Putamen (tissue), 1 donor: ENCODE measurements at regions not wholly inside any gene's neighbourhood (a gene's known extent, or its start where the extent isn't known, plus 50 kb on each side); places are given as distances from the start of the nearest gene placed in this dataset.
A peak's percentile ranks its signal among the peaks of the same experiment; 100 is the strongest.

Source experiments
- DNase-seq: peaks from one replicate; pipeline ENCODE4 v3.0.0-alpha.2; 2016; ENCODE audit warnings: low spot score

GRCh38 chr1:168455764-168456163 lies 88.0 kb downstream of the XCL2 start:
- DNase-seq: no peak

DNA sequence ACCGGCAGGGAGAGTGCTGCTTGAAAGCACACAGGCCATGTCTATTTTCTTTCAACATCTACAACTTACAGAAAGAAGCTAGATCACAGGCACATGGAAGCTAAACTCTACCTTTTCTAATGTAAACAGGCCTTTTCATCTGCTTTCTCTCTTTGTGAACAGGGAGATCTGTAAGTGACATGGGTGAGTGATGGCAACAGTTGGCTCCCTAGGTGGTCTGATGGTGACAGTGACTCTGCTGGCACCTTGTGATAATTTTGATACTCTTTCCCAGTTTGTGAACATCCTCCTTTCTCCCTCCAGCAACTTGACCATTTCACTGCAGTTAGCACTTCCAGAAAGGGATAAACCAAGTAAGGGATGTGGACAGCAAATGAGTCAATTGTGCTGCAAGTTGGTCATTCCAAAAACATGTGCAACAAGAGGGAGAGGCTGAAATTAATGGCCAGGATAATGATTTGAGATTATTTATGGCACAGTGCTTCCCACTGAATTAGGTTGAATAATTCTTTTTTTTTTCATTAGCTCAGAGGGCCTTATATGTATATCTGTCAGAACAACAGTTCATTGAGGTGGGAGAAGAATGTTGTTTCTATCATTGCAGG lies 89.5 kb downstream of the XCL2 start:
- DNase-seq: no peak

- no peak for DNase-seq
Measured at GRCh38 chr1:168453056-168453455, 90.7 kb downstream of the XCL2 start.

DNA sequence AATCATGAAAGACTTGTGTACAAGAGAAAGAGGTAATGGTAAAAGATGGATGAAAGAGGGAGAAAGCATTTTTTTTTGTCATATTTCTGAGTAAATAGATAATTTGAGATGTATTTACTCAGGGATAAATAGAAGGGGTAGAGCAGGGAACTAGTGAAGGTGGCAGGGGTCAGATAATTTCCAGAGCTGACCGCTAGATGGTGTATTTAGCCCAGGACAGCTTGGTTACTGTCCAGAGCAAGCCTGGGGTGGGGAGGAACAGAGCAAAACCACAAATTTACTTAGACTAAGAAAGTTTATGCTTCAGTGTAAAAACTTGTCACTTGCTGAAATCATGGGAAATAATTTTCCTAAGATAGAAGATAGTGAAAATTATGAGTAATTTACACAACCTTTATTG lies 91.5 kb downstream of the XCL2 start:
- no peak for DNase-seq

- DNase-seq: no peak
Measured at GRCh38 chr1:168447871-168448270, 95.9 kb downstream of the XCL2 start.

- DNase-seq: no peak
Measured at GRCh38 chr1:168446081-168446480, 97.7 kb downstream of the XCL2 start.

DNA sequence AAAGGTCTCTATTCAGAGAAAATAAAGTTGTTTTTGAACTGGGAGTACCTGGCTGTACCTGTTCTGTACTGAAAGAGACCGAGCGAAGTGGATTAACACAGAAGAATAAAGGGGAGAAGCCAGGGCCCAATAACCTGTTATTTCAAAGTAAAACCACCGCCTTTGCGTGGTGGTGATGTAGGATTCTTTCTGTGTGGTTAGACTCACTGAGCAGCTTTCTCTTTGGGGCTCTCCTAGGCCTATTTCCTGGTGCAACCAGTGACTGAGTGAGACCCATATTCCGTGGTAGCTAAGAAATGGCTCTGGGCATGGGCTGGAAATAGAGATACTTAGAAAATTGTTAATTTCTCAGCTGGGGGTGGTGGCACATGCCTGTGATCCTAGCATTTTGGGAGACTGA lies 99.9 kb downstream of the XCL2 start:
- DNase-seq: no peak

DNA sequence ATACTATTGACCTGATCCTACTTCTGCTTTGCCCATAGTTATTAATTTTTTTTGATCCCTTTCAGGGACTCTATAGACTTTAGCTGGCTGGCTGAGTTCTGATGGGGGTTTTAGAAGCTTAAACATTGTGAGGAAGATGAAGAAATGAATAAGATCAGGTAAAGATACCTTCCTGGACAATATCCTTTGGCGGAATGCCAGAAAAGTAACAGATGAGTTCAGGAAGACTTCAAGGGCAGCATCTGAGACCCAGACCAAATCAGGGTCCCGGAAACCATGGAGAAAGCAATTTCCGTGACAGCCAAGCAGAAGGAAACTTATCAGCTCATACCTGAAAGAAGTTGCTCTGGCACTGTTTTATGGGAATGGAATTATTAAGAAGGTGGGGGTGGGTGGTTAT lies 100.4 kb downstream of the XCL2 start:
- DNase-seq: no peak

DNA sequence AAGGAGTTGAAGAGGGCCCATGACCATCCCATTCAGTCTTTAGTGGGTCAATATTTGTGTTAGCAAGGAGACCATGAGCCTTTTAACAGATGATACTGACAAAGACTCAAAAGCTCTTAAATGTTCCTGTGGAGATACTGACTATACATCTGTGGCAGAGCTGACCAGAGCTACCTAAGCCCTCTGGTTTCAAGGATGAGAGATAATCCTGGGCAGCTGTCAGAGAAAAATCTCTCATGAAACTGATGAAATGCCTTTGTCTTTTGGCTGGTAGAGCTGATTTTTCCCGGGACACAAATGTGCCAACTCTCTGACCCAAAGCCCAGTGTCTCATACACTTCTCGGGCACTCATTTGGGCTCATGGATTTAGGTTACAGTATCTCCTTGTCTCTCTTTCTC lies 100.9 kb downstream of the XCL2 start:
- DNase-seq: no peak

DNA sequence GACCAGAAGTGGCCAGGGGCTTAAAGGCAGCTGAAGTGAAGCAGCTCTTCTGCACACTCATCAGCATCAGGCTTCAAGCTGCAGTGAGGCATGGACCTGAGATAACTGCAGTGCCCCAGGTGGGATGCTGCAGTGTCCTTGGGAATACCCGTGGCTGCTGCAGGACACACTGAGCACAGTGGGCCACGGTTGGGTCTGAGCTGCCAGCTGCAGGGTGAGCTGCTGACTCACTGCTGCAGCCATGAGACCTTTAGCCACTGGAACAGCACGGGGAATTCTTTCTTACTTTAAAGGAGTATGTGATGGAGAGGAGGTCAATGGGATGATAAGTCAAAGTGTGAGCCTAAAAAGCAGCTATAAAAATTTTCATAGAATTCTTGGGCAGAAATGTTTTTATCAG lies 102.1 kb downstream of the XCL2 start:
- no peak for DNase-seq

DNA sequence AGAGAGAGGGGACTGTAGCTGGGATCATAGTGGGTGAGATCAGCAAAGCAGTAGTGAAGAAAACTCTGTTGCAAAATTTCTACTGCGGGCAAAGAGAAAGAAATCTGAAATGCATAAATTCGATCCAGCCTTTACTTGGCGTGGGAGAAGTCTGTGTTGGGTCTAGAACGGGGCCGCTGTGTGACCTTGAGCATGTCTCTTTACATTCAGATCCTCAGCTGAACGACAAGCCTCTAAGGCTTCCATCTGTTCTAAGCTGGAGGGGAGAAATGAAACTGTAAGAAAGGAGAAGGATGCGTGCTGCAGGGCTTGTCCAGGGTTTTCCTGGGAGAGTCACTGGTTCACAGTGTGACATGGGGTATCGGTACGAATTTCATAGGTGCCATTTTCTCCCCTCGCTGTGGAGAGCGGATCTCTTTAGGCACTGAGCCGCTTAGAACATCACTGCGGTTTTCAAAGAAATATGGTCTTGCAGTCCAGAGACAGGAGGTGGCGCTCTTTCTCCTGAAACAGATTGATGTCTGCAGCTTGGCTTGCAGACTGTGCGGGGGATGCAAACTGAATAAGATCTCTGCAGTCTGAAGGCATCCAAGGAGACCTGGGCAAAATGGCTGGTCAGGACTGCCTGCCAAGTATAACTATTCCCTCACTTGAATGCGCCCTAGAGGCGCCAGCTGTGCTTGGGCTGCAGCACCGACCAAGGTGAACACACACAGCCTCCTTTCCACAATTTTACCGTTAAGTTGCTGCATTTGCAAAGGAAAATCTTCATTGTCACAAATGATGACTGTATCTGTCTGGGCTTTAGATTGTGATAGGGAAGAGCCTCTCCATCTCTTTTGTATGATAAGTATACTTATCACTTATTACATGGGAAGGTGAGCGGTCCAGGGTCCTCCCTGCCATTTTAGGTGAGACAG lies 104.1 kb downstream of the XCL2 start:
- peak; percentile 84 for DNase-seq

- no peak for DNase-seq
Measured at GRCh38 chr1:168438626-168439025, 105.2 kb downstream of the XCL2 start.

DNA sequence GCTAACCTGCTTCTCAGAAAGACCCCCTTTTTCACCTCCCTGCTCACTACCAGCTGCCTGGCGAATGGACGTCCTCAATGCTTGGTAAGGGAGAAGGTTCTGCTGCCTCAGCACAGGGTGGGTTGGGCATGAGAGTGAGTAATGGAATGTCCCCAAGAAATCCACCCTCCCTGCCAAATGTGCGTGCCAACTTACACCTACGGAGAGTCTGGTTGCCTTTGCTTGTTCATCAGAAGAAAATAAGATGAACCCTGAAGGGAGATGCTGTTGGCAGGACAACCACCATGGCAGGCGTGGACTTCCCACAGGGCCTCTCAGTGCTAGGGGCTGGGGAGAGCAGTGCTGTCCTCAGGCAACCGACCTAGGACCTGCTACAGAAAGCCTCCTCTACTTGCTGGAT lies 106.0 kb downstream of the XCL2 start:
- no peak for DNase-seq

GRCh38 chr1:168435439-168435838 lies 108.4 kb downstream of the XCL2 start:
- DNase-seq: no peak

DNA sequence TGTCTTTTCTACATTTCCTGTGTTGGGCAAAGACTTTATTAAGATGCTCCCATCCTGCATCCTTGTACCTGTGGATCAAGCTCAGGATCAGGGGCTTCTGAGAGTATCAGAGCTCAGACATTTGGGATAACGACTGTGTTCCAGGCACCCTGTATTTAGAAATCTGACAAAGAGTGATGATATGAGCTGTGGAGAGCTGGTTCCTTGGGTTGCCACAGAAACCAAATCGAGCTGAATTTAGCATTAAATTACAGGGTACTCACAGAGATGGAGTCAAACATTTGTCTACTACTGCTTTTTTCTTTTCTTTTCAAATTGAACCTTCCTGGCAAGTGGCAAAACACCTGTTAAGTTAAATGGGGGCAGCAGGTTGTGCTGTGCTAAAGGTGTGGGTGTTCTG lies 110.6 kb downstream of the XCL2 start:
- peak; percentile 35 for DNase-seq

DNA sequence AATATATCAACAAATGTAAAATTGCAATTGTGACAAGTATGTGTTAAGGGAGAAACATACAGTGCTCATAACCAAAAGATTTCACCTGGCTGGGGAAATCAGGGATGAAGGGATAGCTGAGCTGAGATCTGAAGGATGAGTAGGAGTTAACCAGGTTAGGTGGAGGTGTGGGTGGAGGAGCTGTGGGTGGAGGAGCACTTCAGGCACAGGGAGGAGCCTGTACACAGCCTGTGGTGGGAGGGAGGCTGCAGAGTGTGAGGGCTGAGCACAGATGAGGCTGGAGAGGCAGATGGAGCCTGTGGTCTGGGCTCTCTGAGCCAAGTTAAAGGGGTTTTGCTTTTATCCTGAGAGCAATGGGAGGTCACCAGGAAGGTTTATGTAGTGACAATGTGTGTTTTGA lies 111.9 kb downstream of the XCL2 start:
- DNase-seq: peak; percentile 57

DNA sequence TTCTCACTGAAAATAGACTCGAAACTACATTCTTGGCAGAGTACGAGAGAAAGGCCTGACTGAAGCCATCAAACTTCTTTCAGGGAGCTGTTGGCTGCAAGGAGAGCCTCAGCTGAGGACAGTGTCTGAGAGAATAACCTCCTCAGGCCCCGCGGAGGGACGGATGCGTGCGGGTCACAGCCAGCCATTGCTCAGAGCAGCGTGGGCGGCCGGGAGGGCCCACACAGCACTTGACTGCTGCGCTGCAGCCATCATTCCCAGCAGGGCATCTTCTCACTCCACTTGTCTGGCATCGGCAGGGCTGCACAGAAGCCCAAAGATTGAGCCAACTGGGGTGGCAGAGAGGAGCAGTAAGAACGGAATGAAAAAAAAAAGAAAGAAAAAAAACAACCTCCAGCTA lies 113.5 kb downstream of the XCL2 start:
- no peak for DNase-seq

- no peak for DNase-seq
Measured at GRCh38 chr1:168428063-168428731, 115.6 kb downstream of the XCL2 start.

DNA sequence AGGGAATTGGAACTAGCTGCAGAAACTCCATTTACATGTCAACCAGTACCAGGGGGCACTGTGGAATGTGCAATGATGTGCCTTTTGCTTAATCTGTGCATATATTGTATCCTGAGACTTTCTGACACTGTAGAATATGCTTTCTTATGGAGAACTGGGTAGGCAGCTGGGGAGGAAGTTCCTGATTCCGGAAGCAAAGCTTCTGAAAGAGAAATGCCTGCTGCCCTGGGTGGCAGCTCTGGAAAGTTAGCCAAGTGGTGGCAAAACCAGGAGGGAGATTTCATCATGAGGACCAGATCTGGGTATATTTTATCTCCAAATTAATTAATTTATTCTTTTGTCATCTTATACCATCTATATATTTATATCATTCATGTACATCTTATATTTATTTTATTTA lies 116.7 kb downstream of the XCL2 start:
- DNase-seq: no peak

DNA sequence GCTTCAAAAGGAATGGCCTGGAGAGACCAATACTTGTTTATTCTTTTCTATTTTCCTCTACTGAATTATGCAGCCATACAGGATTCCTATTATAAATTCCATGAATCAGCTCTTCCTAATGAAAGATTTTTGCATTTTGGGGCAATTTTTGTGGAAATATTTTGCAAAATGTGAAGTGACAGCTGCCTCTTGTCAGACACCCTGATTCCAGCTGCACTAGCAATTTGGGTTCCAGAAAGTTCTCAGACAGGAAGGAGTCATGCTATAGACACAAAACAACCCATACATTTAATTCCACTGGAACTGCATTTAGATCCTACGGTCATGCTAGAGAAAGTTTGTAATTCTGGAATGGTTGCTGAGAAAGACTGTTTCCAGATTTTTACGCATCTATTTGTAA lies 119.5 kb downstream of the XCL2 start:
- DNase-seq: no peak

GRCh38 chr1:168422203-168422847 lies 121.5 kb downstream of the XCL2 start:
- no peak for DNase-seq

DNA sequence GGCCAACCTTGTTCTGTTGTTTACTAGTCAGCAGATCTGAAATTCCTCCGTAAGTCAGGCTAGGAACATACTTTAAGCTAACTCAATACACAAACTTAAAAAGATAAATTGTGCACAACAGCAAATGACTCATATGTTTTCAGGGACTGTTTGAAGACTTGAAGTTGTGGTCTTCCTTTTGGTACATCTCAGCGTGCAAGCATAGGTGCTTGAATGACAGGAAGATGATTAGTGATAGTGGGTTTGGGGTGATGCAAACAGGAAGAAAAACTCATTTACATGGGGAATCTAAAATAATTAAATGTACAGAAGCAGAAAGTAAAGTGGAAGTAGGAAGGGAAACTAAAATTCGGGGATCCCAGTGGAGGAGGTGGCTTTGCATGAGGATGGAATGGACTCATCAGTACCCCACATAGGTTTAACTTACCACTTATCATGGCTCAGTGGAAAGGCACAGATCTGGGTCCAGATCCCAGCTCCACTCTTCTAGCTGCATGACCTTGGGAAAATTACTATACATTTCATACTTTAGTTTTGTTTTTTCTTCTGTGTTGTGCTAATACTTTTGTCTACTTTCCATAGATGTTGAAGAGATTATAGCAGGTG lies 122.3 kb downstream of the XCL2 start:
- no peak for DNase-seq
